HEK293 (cell line): ENCODE measurements at regions not wholly inside any gene's neighbourhood (a gene's known extent, or its start where the extent isn't known, plus 50 kb on each side); places are given as distances from the start of the nearest gene placed in this dataset.

ENCODE experiments used
- CTCF ChIA-PET: fragments of 350-600 bp; formaldehyde crosslinking; extraction: SDS; loops from one replicate; lab custom pipeline; 2021; ENCODE audit warnings: antibody characterized with exemption; lab: Yijun Ruan, JAX
- POLR2A ChIA-PET: fragments of 300-600 bp; formaldehyde crosslinking; extraction: SDS; loops from one replicate; lab custom pipeline; 2020; ENCODE audit warnings: antibody characterized with exemption, inconsistent platforms; lab: Yijun Ruan, JAX
- H3K27ac ChIP-seq: fragments of 200-500 bp; sonication (Bioruptor generic); 2 replicates; pipeline ENCODE4 v1.5.1; 2014; ENCODE audit warnings: low read depth, low read length, control low read depth, inconsistent platforms; ENCODE audit errors: extremely low read depth
- H3K36me3 ChIP-seq, 2 experiments: fragments of 200-500 bp in 1 of 2; sonication (Bioruptor generic) in 1 of 2; 1 replicate in 1 of 2; 2 replicates in 1 of 2; pipeline ENCODE4 v1.5.1; 2014 to 2017; ENCODE audit warnings: inconsistent platforms in 2 of 2, low read length in 2 of 2; ENCODE audit not compliant: control insufficient read depth in 2 of 2, insufficient read depth in 1 of 2
- H3K4me1 ChIP-seq: fragments of 200-500 bp; sonication (Bioruptor generic); 2 replicates; pipeline ENCODE4 v1.5.1; 2014; ENCODE audit warnings: mild to moderate bottlenecking, low read length, inconsistent platforms; ENCODE audit not compliant: control insufficient read depth, insufficient read depth
- H3K4me3 ChIP-seq: 2 replicates; pipeline ENCODE4 v1.5.1; 2011; ENCODE audit warnings: low read depth, mild to moderate bottlenecking, control low read depth, low read length, moderate library complexity
- H3K9me3 ChIP-seq: fragments of 200-500 bp; sonication (Bioruptor generic); 2 replicates; pipeline ENCODE4 v1.5.1; 2014; ENCODE audit warnings: low read depth, low read length, inconsistent platforms; ENCODE audit not compliant: control insufficient read depth, insufficient read depth
- REPIN1 ChIP-seq: fragments of 450-650 bp; formaldehyde crosslinking; IDR thresholded peaks from 2 replicates; pipeline ENCODE4 v1.5.1; 2017; ENCODE audit warnings: missing biosample characterization, missing genetic modification characterization, low read depth
- SCRT2 ChIP-seq: fragments of 450-650 bp; formaldehyde crosslinking; IDR thresholded peaks from 2 replicates; pipeline ENCODE4 v1.5.1; 2016; ENCODE audit warnings: missing biosample characterization, missing genetic modification characterization
- WT1 ChIP-seq: fragments of 450-650 bp; formaldehyde crosslinking; IDR thresholded peaks from 2 replicates; pipeline ENCODE4 v1.5.1; 2016; ENCODE audit warnings: missing biosample characterization, missing genetic modification characterization
- ZBTB49 ChIP-seq: fragments of 450-650 bp; formaldehyde crosslinking; IDR thresholded peaks from 2 replicates; pipeline ENCODE4 v1.5.1; 2016; ENCODE audit warnings: missing biosample characterization, missing genetic modification characterization, low read depth
- ZBTB7A ChIP-seq: fragments of 450-650 bp; formaldehyde crosslinking; IDR thresholded peaks from 2 replicates; pipeline ENCODE4 v1.5.1; 2016; ENCODE audit warnings: low read depth, missing biosample characterization, missing genetic modification characterization
- ZEB2 ChIP-seq: fragments of 450-650 bp; formaldehyde crosslinking; IDR thresholded peaks from 2 replicates; pipeline ENCODE4 v1.5.1; 2016; ENCODE audit warnings: missing biosample characterization, missing genetic modification characterization
- ZFP69B ChIP-seq: fragments of 450-650 bp; formaldehyde crosslinking; IDR thresholded peaks from 2 replicates; pipeline ENCODE4 v1.5.1; 2016; ENCODE audit warnings: missing biosample characterization, missing genetic modification characterization
- ZNF146 ChIP-seq: fragments of 450-650 bp; formaldehyde crosslinking; IDR thresholded peaks from 2 replicates; pipeline ENCODE4 v1.5.1; 2016; ENCODE audit warnings: missing biosample characterization, missing genetic modification characterization
- ZNF148 ChIP-seq: fragments of 450-650 bp; formaldehyde crosslinking; IDR thresholded peaks from 2 replicates; pipeline ENCODE4 v1.5.0; 2017; ENCODE audit warnings: missing biosample characterization, missing genetic modification characterization, borderline replicate concordance
- ZNF157 ChIP-seq: fragments of 450-650 bp; formaldehyde crosslinking; IDR thresholded peaks from 2 replicates; pipeline ENCODE4 v1.5.1; 2016; ENCODE audit warnings: missing biosample characterization, missing genetic modification characterization
- ZNF16 ChIP-seq: fragments of 450-650 bp; formaldehyde crosslinking; IDR thresholded peaks from 2 replicates; pipeline ENCODE4 v1.5.1; 2016; ENCODE audit warnings: low read depth, missing biosample characterization, missing genetic modification characterization
- ZNF175 ChIP-seq: fragments of 450-650 bp; formaldehyde crosslinking; IDR thresholded peaks from 2 replicates; pipeline ENCODE4 v1.5.1; 2016; ENCODE audit warnings: missing biosample characterization, missing genetic modification characterization
- ZNF549 ChIP-seq: fragments of 450-650 bp; IDR thresholded peaks from 2 replicates; pipeline ENCODE4 v1.5.1; 2018; ENCODE audit warnings: missing biosample characterization, missing genetic modification characterization, mild to moderate bottlenecking, inconsistent platforms, moderate library complexity
- ZNF596 ChIP-seq: fragments of 450-650 bp; IDR thresholded peaks from 2 replicates; pipeline ENCODE4 v1.5.0; 2018; ENCODE audit warnings: missing biosample characterization, mild to moderate bottlenecking, missing genetic modification characterization, moderate library complexity
- ZNF624 ChIP-seq: fragments of 450-650 bp; formaldehyde crosslinking; IDR thresholded peaks from 2 replicates; pipeline ENCODE4 v1.5.1; 2017; ENCODE audit warnings: missing biosample characterization, missing genetic modification characterization
- ZNF658 ChIP-seq: fragments of 450-650 bp; formaldehyde crosslinking; IDR thresholded peaks from 2 replicates; pipeline ENCODE4; 2016; ENCODE audit warnings: missing biosample characterization, missing genetic modification characterization
- TF ChIP-seq, protein P1 (sequence below): fragments of 450-650 bp; formaldehyde crosslinking; IDR thresholded peaks from 2 replicates; pipeline ENCODE4 v1.5.1; 2016; ENCODE audit warnings: missing biosample characterization, missing genetic modification characterization
- TF ChIP-seq, protein P2 (sequence below): fragments of 450-650 bp; IDR thresholded peaks from 2 replicates; pipeline ENCODE4 v1.5.1; 2018; ENCODE audit warnings: missing biosample characterization, mild to moderate bottlenecking, missing genetic modification characterization
- TF ChIP-seq, protein P3 (sequence below): fragments of 450-650 bp; formaldehyde crosslinking; conservative IDR thresholded peaks from 2 replicates; pipeline ENCODE4 v1.5.1; 2016; ENCODE audit warnings: low read depth, missing biosample characterization, missing genetic modification characterization

DNA sequence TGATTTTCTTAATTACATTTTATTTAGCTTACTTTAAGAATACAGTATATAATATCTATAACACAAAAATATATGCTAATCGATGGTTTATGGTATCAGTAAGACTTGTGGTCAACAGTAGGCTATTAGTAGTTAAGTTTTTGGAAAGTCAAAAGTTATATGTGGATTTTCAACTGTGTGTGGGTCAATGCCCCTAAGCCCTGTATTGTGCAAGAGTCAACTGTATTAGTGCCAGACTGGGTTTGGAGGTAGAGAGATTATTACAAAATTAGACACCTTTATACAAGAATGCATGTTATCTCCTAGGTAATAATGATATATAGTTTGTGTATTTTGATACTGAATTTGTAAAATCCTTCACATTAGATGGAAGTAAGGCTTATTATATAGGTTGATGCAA lies 100.3 kb upstream of the PRR32 start:
- POLR2A ChIA-PET: no interaction called here
- CTCF ChIA-PET: interaction anchor here (0.7 kb wide), 2 partner anchors 99 to 478 kb away, joined by 3 read pairs; no protein-coding TSS in a partner anchor
- H3K4me1 ChIP-seq: no peaks in the 10 kb centered on the region
- no peaks in the 10 kb centered on the region for H3K36me3 ChIP-seq
- H3K4me3 ChIP-seq: no peak overlapping the region
- H3K27ac ChIP-seq: no peak overlapping the region
- H3K9me3 ChIP-seq: no peaks in the 10 kb centered on the region
- no peak for TF ChIP-seq ZBTB49
- no peak for TF ChIP-seq ZNF16 (tag by site-specific recombination)
- TF ChIP-seq ZNF658 (tag by site-specific recombination): no peak
- no peak for TF ChIP-seq ZNF146 (tag by site-specific recombination)
- TF ChIP-seq ZNF596 (tag by site-specific recombination): no peak
- no peak for TF ChIP-seq ZBTB7A (tag by site-specific recombination)
- TF ChIP-seq, protein P1, sequence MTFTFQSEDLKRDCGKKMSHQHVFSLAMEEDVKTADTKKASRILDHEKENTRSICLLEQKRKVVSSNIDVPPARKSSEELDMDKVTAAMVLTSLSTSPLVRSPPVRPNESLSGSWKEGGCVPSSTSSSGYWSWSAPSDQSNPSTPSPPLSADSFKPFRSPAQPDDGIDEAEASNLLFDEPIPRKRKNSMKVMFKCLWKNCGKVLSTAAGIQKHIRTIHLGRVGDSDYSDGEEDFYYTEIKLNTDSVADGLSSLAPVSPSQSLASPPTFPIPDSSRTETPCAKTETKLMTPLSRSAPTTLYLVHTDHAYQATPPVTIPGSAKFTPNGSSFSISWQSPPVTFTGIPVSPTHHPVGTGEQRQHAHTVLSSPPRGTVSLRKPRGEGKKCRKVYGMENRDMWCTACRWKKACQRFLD (tag by site-specific recombination): no peak
- TF ChIP-seq ZNF157 (tag by site-specific recombination): no peak
- no peak for TF ChIP-seq WT1 (tag by site-specific recombination)
- TF ChIP-seq ZNF175 (tag by site-specific recombination): no peak
- no peak for TF ChIP-seq REPIN1 (tag by site-specific recombination)
- no peak for TF ChIP-seq ZFP69B (tag by site-specific recombination)
- TF ChIP-seq, protein P2, sequence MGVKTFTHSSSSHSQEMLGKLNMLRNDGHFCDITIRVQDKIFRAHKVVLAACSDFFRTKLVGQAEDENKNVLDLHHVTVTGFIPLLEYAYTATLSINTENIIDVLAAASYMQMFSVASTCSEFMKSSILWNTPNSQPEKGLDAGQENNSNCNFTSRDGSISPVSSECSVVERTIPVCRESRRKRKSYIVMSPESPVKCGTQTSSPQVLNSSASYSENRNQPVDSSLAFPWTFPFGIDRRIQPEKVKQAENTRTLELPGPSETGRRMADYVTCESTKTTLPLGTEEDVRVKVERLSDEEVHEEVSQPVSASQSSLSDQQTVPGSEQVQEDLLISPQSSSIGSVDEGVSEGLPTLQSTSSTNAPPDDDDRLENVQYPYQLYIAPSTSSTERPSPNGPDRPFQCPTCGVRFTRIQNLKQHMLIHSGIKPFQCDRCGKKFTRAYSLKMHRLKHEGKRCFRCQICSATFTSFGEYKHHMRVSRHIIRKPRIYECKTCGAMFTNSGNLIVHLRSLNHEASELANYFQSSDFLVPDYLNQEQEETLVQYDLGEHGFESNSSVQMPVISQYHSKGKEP (tag by site-specific recombination): no peak
- no peak for TF ChIP-seq ZNF148 (tag by site-specific recombination)
- no peak for TF ChIP-seq ZNF624 (tag by site-specific recombination)
- no peak for TF ChIP-seq SCRT2
- TF ChIP-seq ZNF549 (tag by site-specific recombination): no peak
- no peak for TF ChIP-seq ZEB2 (tag by site-specific recombination)
- TF ChIP-seq, protein P3, sequence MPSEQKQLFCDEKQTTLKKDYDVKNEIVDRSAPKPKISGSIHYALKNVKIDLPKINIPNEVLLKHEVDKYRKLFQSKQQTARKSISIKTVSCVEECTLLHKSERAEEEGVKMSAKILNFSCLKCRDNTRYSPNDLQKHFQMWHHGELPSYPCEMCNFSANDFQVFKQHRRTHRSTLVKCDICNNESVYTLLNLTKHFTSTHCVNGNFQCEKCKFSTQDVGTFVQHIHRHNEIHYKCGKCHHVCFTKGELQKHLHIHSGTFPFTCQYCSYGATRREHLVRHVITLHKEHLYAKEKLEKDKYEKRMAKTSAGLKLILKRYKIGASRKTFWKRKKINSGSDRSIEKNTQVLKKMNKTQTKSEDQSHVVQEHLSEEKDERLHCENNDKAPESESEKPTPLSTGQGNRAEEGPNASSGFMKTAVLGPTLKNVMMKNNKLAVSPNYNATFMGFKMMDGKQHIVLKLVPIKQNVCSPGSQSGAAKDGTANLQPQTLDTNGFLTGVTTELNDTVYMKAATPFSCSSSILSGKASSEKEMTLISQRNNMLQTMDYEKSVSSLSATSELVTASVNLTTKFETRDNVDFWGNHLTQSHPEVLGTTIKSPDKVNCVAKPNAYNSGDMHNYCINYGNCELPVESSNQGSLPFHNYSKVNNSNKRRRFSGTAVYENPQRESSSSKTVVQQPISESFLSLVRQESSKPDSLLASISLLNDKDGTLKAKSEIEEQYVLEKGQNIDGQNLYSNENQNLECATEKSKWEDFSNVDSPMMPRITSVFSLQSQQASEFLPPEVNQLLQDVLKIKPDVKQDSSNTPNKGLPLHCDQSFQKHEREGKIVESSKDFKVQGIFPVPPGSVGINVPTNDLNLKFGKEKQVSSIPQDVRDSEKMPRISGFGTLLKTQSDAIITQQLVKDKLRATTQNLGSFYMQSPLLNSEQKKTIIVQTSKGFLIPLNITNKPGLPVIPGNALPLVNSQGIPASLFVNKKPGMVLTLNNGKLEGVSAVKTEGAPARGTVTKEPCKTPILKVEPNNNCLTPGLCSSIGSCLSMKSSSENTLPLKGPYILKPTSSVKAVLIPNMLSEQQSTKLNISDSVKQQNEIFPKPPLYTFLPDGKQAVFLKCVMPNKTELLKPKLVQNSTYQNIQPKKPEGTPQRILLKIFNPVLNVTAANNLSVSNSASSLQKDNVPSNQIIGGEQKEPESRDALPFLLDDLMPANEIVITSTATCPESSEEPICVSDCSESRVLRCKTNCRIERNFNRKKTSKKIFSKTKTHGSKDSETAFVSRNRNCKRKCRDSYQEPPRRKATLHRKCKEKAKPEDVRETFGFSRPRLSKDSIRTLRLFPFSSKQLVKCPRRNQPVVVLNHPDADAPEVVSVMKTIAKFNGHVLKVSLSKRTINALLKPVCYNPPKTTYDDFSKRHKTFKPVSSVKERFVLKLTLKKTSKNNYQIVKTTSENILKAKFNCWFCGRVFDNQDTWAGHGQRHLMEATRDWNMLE: no peak
